SU-DHL-6 (cell line): ENCODE measurements at regions not wholly inside any gene's neighbourhood (a gene's known extent, or its start where the extent isn't known, plus 50 kb on each side); places are given as distances from the start of the nearest gene placed in this dataset.

Source experiments
- EZH2phosphoT487 ChIP-seq: fragments of 200-600 bp; sonication (generic), shearing (Covaris generic); conservative IDR thresholded peaks from 2 replicates; pipeline ENCODE4 v1.6.1; 2018; ENCODE audit warnings: mild to moderate bottlenecking, antibody characterized with exemption, low read length, moderate library complexity, mixed read lengths
- TF ChIP-seq, protein P1 (sequence below): fragments of 200-600 bp; sonication (generic); IDR thresholded peaks from one replicate; pipeline ENCODE4 v1.5.1; 2017; ENCODE audit warnings: antibody characterized with exemption, mild to moderate bottlenecking, low read length, moderate library complexity; ENCODE audit not compliant: insufficient read depth, poor library complexity, severe bottlenecking

DNA sequence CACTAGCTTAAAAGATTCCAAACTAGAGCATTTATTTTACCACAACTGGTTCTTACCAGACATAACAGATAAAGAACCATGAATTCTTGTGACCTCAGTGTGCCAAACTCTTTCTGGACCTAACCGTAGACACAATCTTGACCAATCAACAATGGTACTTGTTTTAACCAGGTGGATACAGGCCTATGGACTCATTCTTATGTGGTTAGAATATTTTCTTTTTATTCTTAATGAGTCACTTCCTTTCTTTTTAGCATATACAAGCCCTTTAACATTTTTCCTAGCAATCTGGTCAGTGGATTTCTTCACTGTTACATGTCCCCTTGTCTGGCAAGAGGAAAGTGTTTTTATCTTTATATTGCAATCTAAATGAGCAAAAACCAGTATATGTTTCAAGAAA, 792.1 kb upstream of the SPRY2 start:
- TF ChIP-seq, protein P1, sequence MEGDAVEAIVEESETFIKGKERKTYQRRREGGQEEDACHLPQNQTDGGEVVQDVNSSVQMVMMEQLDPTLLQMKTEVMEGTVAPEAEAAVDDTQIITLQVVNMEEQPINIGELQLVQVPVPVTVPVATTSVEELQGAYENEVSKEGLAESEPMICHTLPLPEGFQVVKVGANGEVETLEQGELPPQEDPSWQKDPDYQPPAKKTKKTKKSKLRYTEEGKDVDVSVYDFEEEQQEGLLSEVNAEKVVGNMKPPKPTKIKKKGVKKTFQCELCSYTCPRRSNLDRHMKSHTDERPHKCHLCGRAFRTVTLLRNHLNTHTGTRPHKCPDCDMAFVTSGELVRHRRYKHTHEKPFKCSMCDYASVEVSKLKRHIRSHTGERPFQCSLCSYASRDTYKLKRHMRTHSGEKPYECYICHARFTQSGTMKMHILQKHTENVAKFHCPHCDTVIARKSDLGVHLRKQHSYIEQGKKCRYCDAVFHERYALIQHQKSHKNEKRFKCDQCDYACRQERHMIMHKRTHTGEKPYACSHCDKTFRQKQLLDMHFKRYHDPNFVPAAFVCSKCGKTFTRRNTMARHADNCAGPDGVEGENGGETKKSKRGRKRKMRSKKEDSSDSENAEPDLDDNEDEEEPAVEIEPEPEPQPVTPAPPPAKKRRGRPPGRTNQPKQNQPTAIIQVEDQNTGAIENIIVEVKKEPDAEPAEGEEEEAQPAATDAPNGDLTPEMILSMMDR: no peak
- no peak for TF ChIP-seq EZH2phosphoT487
